Cortex of kidney (tissue), 1 donor: ENCODE measurements at regions not wholly inside any gene's neighbourhood (a gene's known extent, or its start where the extent isn't known, plus 50 kb on each side); places are given as distances from the start of the nearest gene placed in this dataset.
"Not testable (repeated sequence)": the region's sequence is repeated elsewhere in the genome, so short reads cannot be mapped to it uniquely, and the experiment has no call there.

ENCODE experiments used
- DNase-seq: peaks from one replicate; lab custom pipeline; 2025; lab: John Stamatoyannopoulos, UW

DNA sequence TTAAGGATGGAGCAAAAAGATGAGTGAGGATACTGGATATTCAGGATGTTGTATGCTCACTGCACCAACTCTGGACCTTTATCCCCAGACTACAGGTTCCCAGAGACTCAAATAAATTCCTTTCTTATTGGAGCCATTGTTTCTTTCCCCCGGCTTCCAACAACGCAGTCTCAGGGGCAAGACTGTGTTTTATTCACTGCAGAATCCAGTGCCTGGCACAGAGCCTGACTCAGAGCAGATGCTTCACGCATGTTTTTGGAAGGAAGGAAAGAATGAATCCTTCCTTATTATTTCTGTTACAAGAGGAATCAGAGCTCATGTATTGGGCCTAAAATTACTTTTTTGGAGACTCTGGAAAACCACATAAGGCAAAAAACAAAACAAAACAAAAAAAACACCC, 96.0 kb upstream of the VGLL4 start:
- no peak for DNase-seq

DNA sequence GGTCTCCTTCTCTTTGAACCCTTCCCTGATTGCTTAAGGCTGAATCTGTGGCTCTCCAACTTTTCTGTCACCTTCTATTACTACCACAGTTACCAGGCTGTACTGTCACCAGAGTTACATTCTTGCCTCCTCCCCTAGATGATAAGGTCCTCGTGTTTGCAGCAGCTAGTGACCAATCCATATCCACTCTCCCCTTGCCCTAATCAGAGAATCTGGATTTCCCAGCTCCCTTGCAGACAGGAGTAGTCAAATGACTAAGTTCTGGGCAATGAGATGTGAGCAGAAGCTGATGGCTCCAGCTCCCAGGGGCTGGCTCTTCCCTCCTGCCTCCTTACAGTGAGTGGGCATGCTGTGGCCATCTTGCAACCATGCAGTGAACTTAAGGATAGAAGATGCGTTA, 95.4 kb upstream of the VGLL4 start:
- DNase-seq = no peak

- no peak for DNase-seq
Observed at GRCh38 chr3:11737742-11738141, 94.0 kb upstream of the VGLL4 start.

- DNase-seq = no peak
Observed at GRCh38 chr3:11736136-11736833, 92.6 kb upstream of the VGLL4 start.

- no peak for DNase-seq
Observed at GRCh38 chr3:11735638-11736037, 91.9 kb upstream of the VGLL4 start.

- not testable (repeated sequence) for DNase-seq
Observed at GRCh38 chr3:11735111-11735510, 91.4 kb upstream of the VGLL4 start.

- no peak for DNase-seq
Observed at GRCh38 chr3:11733914-11734313, 90.2 kb upstream of the VGLL4 start.

- DNase-seq = no peak
Observed at GRCh38 chr3:11727207-11727606, 83.5 kb upstream of the VGLL4 start.

DNA sequence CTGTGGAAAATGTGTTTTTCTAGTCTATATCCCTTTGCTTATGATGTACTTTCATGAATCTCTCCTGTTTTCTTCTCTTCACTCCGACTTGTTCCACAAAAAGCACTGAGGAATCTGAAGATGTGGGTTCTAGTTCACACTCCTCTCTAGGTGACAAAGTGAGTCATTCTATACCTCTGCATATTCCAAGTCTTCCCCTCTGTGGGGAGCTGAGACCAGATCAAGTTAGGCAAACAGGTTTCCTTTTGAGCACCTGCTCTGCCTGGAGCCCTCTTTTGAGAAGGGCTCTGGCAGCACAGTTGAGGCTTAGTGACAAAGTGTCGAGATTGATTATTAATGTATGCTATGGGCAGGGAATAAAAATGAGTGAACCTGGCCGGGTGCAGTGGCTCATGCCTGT, 82.4 kb upstream of the VGLL4 start:
- DNase-seq = no peak

DNA sequence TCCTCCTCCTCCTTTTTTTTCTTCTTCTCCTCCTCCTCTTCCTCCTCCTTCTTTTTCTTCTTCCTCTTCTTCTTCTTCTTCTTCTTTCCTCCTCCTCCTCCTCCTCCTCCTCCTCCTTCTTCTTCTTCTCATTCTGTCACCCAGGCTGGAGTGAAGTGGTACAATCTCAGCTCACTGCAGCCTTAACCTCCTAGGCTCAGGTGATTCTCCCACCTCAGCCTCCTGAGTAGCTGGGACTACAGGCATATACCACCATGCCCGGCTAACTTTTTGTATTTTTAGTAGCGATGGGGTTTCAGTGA, 81.6 kb upstream of the VGLL4 start:
- DNase-seq = not testable (repeated sequence)

- DNase-seq = no peak
Observed at GRCh38 chr3:11724615-11725339, 81.1 kb upstream of the VGLL4 start.

DNA sequence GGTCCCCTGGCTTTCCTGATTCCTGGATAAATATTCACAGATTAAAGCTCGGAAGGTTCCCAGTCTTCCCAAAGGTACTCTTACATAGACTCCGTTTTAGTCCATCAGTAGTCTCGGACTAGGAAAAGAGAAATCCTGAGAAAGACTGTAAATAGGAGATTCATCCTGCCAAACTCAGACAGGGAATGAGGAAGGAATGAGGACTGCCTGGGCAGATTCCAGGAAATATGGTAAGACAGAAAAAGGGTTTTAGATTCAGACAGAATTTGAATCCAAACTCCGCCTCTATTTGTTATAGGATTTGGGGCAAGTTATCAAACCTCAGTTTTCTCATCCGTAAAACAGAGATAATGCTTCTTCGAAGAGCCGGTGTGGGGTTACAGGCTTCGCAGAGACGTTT, 77.8 kb upstream of the VGLL4 start:
- DNase-seq = no peak

- DNase-seq = no peak
Observed at GRCh38 chr3:11720917-11721411, 77.2 kb upstream of the VGLL4 start.

DNA sequence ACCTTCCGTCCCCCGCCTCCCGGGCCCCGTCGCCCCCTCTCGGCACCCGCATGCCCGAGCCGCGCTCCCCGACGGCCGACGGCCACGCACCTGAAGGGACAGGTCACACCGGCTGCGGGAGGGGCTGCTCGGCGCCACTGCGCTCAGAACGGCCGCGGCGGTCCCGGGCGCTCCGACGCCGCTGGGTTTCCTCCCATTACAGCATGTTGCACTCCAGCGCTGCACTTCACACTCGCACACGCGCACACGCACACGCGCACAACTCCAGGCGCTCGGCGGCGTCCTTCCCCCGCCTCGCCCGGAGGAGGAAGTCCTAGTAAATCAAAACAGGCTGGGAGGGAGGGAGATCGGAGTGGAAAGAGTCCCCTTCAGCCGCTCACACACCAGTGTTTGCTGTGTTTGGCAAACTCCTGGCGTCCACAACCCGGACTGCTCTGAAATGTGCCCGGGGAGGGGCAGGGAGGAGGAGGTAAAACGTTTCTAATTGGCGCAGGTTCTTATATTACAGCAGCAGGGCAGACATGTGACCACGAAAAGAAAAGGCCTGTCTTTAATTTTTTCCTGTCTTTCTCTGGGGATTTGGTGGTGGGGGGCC, 76.7 kb upstream of the VGLL4 start:
- no peak for DNase-seq

DNA sequence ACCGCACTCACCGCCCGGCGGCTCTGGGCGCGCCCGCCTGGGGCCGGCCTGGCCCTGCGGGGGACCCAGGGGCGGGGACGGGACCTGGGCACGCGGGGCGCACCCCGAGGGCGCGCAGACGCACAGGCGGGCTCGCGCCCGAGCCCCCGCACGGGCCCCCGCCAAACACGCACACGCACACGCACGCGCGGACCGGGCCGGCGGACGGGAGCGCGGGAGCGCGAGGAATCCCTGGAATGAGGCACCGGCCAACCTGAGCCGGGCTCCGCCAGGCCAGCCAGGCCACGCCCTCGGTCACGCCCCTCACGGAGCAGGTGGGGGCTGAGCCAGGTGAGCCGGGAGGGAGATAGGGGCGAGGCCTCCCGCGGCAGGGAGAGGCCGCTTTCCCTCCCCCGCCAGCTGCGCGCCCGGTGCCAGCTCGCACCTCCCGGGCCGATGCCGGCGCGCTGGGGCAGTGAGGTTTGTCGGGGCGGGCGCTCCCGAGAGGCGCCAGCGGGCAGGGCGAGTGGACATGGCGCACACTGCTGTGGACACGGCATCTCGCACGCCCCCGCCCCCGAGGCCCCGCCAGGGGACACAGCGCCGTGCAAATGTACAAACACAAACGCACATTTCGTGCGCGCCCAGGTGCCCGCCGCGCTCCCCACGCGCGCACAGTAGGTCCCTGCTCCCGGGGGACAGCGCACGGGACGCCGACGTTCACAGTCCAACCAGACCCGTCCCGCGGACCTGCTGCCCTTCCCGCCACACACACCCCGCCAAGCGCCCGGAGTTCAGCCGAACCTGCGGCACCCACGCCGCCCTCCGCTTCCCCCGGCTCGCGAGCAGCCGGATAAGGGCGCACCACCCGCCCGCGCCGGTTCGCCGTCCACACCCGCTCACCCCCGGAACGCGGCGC, 75.9 kb upstream of the VGLL4 start:
- peak; percentile 17 for DNase-seq

- DNase-seq = no peak
Observed at GRCh38 chr3:11718637-11719405, 75.1 kb upstream of the VGLL4 start.

GRCh38 chr3:11717768-11718636, 74.3 kb upstream of the VGLL4 start:
- no peak for DNase-seq

DNA sequence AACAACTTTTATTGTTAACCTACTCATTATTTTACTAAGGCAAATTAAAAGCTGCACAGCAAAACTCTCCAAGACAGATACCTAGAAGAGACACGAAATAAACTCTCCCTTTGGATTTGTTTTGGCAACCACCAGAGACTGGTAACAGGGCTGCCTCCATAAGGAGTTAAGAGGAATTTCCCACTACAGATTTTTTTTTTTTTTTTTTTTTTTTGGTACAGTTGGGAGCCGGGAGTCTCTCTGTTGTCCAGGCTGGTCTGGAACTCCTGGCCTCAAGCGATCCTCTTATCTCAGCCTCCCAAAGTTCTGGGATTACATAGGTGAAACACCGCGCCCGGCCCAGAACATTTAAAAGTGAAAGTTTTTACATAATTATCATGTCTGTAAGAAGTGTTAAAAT, 73.6 kb upstream of the VGLL4 start:
- DNase-seq = no peak

GRCh38 chr3:11716573-11717290, 73.0 kb upstream of the VGLL4 start:
- no peak for DNase-seq

GRCh38 chr3:11713171-11713570, 69.5 kb upstream of the VGLL4 start:
- no peak for DNase-seq
